ENCODE measurements at regions not wholly inside any gene's neighbourhood (a gene's known extent, or its start where the extent isn't known, plus 50 kb on each side); places are given as distances from the start of the nearest gene placed in this dataset.
A peak's percentile ranks its signal among the peaks of the same experiment; 100 is the strongest.

DNA sequence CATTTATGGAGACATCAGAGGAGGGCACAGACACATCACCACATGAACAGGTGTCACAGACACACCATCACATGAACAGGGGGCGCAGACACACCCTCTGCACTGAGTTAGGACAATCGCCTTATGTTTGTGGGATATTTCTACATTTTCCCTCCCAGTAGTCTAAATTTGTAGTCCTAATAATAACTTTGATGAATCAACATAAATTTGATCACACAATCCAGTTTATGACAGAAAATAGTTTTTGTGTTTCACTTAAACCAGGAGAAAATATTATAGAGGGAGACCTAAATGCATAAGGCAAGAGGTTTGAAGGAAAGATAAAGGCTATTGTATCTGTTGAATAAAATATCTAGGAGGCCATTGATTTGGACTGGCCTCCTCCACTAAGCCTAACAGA is 195.7 kb downstream of the GPX5 start:
- peaks cover 2% of the 10 kb centered on the region for H3K27me3 ChIP-seq (ENCODE audit: control insufficient read depth, insufficient read depth, low read length)
- TF ChIP-seq, protein P1, sequence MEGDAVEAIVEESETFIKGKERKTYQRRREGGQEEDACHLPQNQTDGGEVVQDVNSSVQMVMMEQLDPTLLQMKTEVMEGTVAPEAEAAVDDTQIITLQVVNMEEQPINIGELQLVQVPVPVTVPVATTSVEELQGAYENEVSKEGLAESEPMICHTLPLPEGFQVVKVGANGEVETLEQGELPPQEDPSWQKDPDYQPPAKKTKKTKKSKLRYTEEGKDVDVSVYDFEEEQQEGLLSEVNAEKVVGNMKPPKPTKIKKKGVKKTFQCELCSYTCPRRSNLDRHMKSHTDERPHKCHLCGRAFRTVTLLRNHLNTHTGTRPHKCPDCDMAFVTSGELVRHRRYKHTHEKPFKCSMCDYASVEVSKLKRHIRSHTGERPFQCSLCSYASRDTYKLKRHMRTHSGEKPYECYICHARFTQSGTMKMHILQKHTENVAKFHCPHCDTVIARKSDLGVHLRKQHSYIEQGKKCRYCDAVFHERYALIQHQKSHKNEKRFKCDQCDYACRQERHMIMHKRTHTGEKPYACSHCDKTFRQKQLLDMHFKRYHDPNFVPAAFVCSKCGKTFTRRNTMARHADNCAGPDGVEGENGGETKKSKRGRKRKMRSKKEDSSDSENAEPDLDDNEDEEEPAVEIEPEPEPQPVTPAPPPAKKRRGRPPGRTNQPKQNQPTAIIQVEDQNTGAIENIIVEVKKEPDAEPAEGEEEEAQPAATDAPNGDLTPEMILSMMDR (IDR thresholded peaks at IDR 0.05; ENCODE audit: insufficient read depth, low read length, severe bottlenecking), result no peak

DNA sequence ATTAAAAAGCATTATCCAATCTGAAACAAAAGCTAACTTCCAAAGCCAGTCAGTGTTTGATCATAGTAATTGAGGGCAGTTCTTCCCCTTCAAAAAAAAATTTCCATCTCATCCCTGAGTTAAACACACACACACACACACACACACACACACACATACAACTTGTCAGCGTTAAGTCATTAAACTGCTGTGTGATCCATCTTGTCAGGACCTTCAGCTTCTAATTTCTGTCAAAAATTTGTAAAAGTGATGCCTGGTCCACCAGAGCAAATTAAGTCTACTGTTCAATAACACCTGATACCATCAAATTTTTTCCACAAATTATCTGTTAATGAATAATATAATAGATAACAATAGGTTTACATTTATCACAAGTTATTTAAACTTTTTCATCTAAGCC is 198.7 kb downstream of the GPX5 start:
- no peak overlapping the region for H3K4me3 ChIP-seq (ENCODE audit: low read depth, low read length)
- TF ChIP-seq, protein P1 (IDR thresholded peaks at IDR 0.05; ENCODE audit: insufficient read depth, low read length, severe bottlenecking), result no peak
- peaks cover 2% of the 10 kb centered on the region for H3K27me3 ChIP-seq (ENCODE audit: control insufficient read depth, insufficient read depth, low read length)
- no peak for FAIRE-seq
- no peaks in the 10 kb centered on the region for H3K36me3 ChIP-seq (ENCODE audit: control insufficient read depth, insufficient read depth, low read length)
- no peak for DNase-seq (ENCODE audit: low read depth)

More for the DNA sequence above, 195.7 kb downstream of the GPX5 start:
- DNase-seq (ENCODE audit: low read depth) (no peak), FAIRE-seq (no peak)
- Histone ChIP-seq H3K4me3 (ENCODE audit: low read depth, low read length) (no peak overlapping the region), H3K36me3 (ENCODE audit: control insufficient read depth, insufficient read depth, low read length) (no peaks in the 10 kb centered on the region)

DNA sequence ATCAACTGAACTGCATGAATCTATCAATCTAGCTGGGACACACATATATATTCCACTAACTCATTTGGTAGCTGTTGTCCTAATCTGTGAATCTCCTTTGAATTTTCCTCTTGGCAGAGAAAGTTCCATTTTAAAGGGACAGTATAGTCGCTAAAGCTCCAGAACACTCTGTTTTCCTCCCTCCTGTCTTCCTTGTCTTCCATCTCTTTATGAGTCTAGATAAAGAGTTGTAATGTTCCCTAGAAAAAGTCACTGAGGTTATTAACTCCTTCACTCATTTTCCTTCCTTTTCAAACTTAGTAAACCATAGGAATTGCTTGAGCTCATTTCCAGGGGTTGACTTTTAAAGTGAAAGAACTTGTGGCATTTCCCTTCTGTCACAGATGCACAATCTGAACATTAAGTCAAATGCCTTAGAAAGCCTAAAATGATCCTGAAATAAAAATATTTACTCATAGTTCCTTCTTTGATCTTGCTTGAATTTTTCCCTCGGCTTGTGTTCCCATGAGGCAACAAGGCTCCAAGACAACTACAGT is 198.4 kb downstream of the TRIM27 start:
- TF ChIP-seq, protein P1 (IDR thresholded peaks at IDR 0.05; ENCODE audit: insufficient read depth, low read length, severe bottlenecking), result no peak
- Histone ChIP-seq H3K4me3 (ENCODE audit: low read depth, low read length) (no peak overlapping the region), H3K27me3 (ENCODE audit: control insufficient read depth, insufficient read depth, low read length) (peaks cover 2% of the 10 kb centered on the region), H3K36me3 (ENCODE audit: control insufficient read depth, insufficient read depth, low read length) (no peaks in the 10 kb centered on the region)
- FAIRE-seq, result no peak
- DNase-seq (ENCODE audit: low read depth), result no peak

DNA sequence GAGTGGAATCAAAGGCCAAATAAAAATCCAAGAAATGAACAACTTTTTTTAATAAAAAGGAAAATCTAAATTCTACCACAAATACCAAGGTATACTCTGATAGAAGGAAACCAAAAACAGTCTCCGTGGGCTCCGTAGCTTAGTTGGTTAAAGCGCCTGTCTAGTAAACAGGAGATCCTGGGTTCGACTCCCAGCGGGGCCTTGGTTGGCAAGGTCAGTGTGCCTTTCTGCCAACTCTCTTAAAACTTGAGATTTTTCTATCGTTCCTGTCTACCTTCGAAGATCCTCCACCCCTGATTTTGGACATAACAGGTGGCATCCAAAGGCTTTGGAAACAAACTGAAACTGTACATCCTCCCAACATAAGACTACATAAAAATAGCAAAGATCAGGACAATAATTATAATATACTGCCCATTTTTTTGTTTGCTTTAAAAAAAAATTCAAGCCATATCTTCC is 197.9 kb downstream of the TRIM27 start:
- no peak overlapping the region for H3K4me3 ChIP-seq (ENCODE audit: low read depth, low read length)
- no peak for FAIRE-seq
- H3K36me3 ChIP-seq (ENCODE audit: control insufficient read depth, insufficient read depth, low read length), result no peaks in the 10 kb centered on the region
- TF ChIP-seq, protein P1 (IDR thresholded peaks at IDR 0.05; ENCODE audit: insufficient read depth, low read length, severe bottlenecking), result no peak
- peaks cover 2% of the 10 kb centered on the region for H3K27me3 ChIP-seq (ENCODE audit: control insufficient read depth, insufficient read depth, low read length)
- DNase-seq (ENCODE audit: low read depth), result peak; percentile 40

DNA sequence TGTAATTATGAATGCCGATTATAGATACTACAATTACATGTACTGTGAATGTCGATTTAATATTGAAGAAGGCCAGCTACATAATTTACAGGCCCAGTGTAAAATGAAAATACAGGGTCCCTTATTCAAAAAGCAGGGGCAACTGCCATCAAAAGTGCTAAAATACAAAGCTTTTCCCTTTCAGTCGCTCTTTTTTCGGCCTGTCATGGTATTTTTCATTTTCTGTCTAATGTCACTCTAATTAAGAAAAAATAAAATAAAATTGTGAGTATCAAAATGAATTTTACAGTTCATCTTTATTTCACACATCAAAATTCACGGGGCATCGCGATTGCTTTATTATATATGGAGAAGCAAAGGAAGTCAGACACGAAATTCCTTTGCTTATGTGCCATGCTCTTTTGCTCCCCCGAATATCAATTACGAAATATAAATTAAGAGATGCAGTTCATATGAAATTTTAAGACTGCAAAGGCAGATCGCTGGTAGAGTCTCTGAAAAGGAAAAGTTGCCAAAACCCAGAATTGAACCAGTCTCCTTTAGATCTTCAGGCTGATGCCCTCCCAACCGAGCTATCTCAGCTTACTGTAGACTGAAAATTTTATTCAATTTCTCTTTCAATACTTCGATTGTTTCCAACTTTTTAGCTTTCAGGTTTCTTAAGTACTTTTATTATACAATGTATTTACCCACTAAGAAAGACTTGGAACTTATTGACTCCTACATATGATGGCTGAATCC is 197.0 kb downstream of the TRIM27 start:
- no peak overlapping the region for H3K4me3 ChIP-seq (ENCODE audit: low read depth, low read length)
- peaks cover 9% of the 10 kb centered on the region for H3K27me3 ChIP-seq (ENCODE audit: control insufficient read depth, insufficient read depth, low read length)
- TF ChIP-seq, protein P1 (IDR thresholded peaks at IDR 0.05; ENCODE audit: insufficient read depth, low read length, severe bottlenecking), result no peak
- H3K36me3 ChIP-seq (ENCODE audit: control insufficient read depth, insufficient read depth, low read length), result no peaks in the 10 kb centered on the region
- no peak for DNase-seq (ENCODE audit: low read depth)
- FAIRE-seq, result no peak

Data from bronchial epithelial cell (primary cell).